CD4-positive, CD25-positive, alpha-beta regulatory T cell (primary cell): ENCODE measurements at regions not wholly inside any gene's neighbourhood (a gene's known extent, or its start where the extent isn't known, plus 50 kb on each side); places are given as distances from the start of the nearest gene placed in this dataset.

Source experiments
- ATAC-seq, 2 donors: fragments of 150-1000 bp; cut with Tn5 transposase; one replicate each; pipeline ENCODE4 v1.10.0; 2021; ENCODE audit warnings: low read depth in 2 of 2, moderate number of reproducible peaks in 2 of 2, moderate library complexity in 1 of 2
- DNase-seq, 3 donors: peaks; one replicate each; pipeline versions ENCODE4 v3.0.0 to v3.0.0-alpha.2; 2012 to 2022; ENCODE audit warnings: mixed read lengths in 1 of 3
- H3K27ac ChIP-seq: one replicate; pipeline ENCODE4 v1.7.0; 2013; ENCODE audit warnings: mild to moderate bottlenecking, low read length; ENCODE audit not compliant: insufficient read depth, poor library complexity, severe bottlenecking
- H3K27me3 ChIP-seq: one replicate; pipeline ENCODE4 v1.7.0; 2013; ENCODE audit warnings: low read length; ENCODE audit not compliant: control insufficient read depth, insufficient read depth
- H3K36me3 ChIP-seq: one replicate; pipeline ENCODE4 v1.7.0; 2013; ENCODE audit warnings: mild to moderate bottlenecking, low read length, moderate library complexity; ENCODE audit not compliant: control insufficient read depth, insufficient read depth
- H3K4me1 ChIP-seq: 2 replicates; pipeline ENCODE4 v1.7.0; 2013; ENCODE audit warnings: mild to moderate bottlenecking, low read length; ENCODE audit not compliant: insufficient read depth, control insufficient read depth, poor library complexity, severe bottlenecking
- H3K4me3 ChIP-seq: one replicate; pipeline ENCODE4 v1.7.0; 2013; ENCODE audit warnings: low read depth, mild to moderate bottlenecking, low read length, moderate library complexity
- H3K9me3 ChIP-seq, 2 experiments: 1 replicate in 1 of 2; 2 replicates in 1 of 2; pipeline ENCODE4 v1.7.0; 2013; ENCODE audit warnings: low read length in 2 of 2, mild to moderate bottlenecking in 1 of 2, moderate library complexity in 1 of 2; ENCODE audit not compliant: control insufficient read depth in 2 of 2
- H3K27ac Mint-ChIP-seq, 3 donors: one replicate each; pipeline ENCODE4 v1.8.0; 2020 to 2022; ENCODE audit warnings: mild to moderate bottlenecking in 3 of 3, mixed read lengths in 3 of 3, moderate library complexity in 2 of 3
- H3K27me3 Mint-ChIP-seq: one replicate; pipeline ENCODE4 v1.8.0; 2022; ENCODE audit warnings: mild to moderate bottlenecking, mixed read lengths
- H3K36me3 Mint-ChIP-seq: one replicate; pipeline ENCODE4 v1.8.0; 2020; ENCODE audit warnings: mixed read lengths
- H3K4me1 Mint-ChIP-seq, 4 donors: one replicate each; pipeline ENCODE4 v1.8.0; 2020 to 2022; ENCODE audit warnings: mixed read lengths in 4 of 4, mild to moderate bottlenecking in 1 of 4
- H3K4me3 Mint-ChIP-seq, 4 donors: one replicate each; pipeline ENCODE4 v1.8.0; 2020 to 2022; ENCODE audit warnings: mild to moderate bottlenecking in 4 of 4, mixed read lengths in 4 of 4, moderate library complexity in 3 of 4
- H3K9me3 Mint-ChIP-seq, 7 donors: one replicate each; pipeline ENCODE4 v1.8.0; 2020 to 2022; ENCODE audit warnings: mixed read lengths in 7 of 7, mild to moderate bottlenecking in 3 of 7, moderate library complexity in 2 of 7

DNA sequence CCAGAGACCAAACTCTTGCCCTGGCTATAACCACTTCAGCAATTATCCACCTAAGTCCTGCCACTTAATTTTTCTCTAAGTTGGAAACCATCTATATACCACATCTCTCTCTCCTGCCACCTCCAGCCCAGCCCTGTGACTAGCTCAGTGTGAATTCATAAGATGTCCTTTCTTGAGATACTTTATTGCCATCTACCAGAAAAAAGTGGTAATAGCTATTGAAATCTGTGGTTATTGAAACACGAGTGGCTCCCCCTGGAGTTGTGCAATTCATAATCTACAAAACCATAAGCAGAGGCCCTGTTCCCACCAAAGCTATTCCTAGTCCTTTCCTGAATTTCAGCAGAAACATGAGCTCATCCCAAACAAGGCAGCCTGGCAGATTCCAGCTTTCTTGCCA is 324.0 kb downstream of the TXNL1 start:
- no peak for DNase-seq
- Histone ChIP-seq H3K9me3 (no peaks in the 10 kb centered on the region), H3K4me3 (no peak overlapping the region)

DNA sequence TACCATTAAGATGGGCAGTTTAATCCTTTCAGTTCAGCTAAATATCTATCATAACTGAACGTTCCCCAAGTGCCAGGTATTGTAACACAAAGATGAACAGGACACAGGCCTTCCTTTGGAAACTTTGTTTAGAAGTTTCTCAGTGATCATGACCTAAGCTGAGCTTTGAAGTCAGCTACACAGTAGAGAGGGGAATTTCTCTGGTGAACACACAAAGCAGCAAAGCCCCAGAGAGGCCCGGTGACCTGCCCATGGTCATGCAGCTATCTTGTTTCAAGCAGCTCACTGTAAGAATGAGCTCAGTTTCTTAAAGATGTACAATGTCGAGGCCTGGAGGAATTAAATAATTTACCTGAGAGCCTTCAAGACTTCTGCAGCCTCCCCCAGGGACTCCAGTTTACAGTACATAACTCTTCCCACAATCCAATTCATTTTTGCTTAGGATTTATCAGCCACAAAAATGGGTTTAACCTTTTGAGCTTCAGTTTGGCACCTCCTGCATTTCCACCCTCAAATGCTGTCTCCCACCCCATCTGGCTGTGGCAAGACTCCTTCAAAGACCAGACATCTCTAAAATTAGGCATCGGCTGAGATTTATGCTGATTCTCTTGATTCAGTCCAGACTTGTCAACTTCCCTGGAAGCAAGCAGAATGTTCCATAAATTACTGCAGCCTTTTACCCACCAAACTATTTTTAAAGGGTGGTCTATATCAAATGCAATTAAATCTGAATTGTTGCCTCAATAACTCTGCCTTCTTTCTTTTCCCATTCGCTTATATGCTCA is 325.6 kb downstream of the TXNL1 start:
- Histone ChIP-seq H3K27ac (no peak overlapping the region), H3K27me3 (no peaks in the 10 kb centered on the region), H3K9me3 (no peaks in the 10 kb centered on the region), H3K36me3 (no peaks in the 10 kb centered on the region), H3K4me3 (no peak overlapping the region), H3K4me1 (no peaks in the 10 kb centered on the region)
- Mint-ChIP-seq H3K9me3 (peaks cover 0 to 2% (median 0%) of the 10 kb centered on the region in 7 donors), H3K27ac (no peak overlapping the region), H3K4me1 (no peaks in the 10 kb centered on the region), H3K36me3 (no peaks in the 10 kb centered on the region), H3K27me3 (no peaks in the 10 kb centered on the region), H3K4me3 (no peak overlapping the region)
- no peak for ATAC-seq
- no peak for DNase-seq

More for the DNA sequence above, 324.0 kb downstream of the TXNL1 start:
- no peaks in the 10 kb centered on the region for H3K4me1 ChIP-seq
- Mint-ChIP-seq H3K27ac (peak overlapping the region in 1 of 3 donors; percentile 76), H3K4me3 (no peak overlapping the region), H3K4me1 (no peaks in the 10 kb centered on the region), H3K9me3 (peaks cover 0 to 3% (median 2%) of the 10 kb centered on the region in 7 donors), H3K27me3 (no peaks in the 10 kb centered on the region), H3K36me3 (no peaks in the 10 kb centered on the region)
- H3K27me3 ChIP-seq = no peaks in the 10 kb centered on the region
- no peak overlapping the region for H3K27ac ChIP-seq
- no peak for ATAC-seq
- H3K36me3 ChIP-seq = no peaks in the 10 kb centered on the region

DNA sequence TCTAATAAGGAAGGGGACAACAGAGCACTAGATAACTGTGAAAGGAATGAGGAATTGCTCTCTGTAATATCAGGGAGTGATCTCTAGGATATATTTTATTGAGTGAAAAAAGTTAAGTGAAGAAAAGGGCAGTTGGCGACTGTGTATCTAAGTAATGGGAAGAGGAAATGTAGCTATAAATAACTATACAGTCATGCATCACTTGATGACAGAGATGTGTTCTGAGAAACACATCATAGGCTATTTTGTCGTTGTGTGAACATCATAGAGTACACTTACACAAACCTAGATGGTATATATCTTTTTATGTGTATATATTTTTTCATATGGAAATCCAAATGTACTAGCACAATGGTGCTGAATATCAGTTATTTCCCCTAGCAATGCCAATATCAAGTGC is 329.3 kb downstream of the TXNL1 start:
- no peaks in the 10 kb centered on the region for H3K27me3 Mint-ChIP-seq
- Histone ChIP-seq H3K36me3 (no peaks in the 10 kb centered on the region), H3K4me3 (no peak overlapping the region), H3K27me3 (no peaks in the 10 kb centered on the region), H3K4me1 (no peaks in the 10 kb centered on the region), H3K27ac (no peak overlapping the region), H3K9me3 (no peaks in the 10 kb centered on the region)
- no peak overlapping the region for H3K4me3 Mint-ChIP-seq
- peaks cover 0 to 4% (median 0%) of the 10 kb centered on the region in 7 donors for H3K9me3 Mint-ChIP-seq
- no peak overlapping the region for H3K27ac Mint-ChIP-seq
- no peaks in the 10 kb centered on the region for H3K4me1 Mint-ChIP-seq
- DNase-seq (no peak), ATAC-seq (no peak)
- H3K36me3 Mint-ChIP-seq = no peaks in the 10 kb centered on the region

DNA sequence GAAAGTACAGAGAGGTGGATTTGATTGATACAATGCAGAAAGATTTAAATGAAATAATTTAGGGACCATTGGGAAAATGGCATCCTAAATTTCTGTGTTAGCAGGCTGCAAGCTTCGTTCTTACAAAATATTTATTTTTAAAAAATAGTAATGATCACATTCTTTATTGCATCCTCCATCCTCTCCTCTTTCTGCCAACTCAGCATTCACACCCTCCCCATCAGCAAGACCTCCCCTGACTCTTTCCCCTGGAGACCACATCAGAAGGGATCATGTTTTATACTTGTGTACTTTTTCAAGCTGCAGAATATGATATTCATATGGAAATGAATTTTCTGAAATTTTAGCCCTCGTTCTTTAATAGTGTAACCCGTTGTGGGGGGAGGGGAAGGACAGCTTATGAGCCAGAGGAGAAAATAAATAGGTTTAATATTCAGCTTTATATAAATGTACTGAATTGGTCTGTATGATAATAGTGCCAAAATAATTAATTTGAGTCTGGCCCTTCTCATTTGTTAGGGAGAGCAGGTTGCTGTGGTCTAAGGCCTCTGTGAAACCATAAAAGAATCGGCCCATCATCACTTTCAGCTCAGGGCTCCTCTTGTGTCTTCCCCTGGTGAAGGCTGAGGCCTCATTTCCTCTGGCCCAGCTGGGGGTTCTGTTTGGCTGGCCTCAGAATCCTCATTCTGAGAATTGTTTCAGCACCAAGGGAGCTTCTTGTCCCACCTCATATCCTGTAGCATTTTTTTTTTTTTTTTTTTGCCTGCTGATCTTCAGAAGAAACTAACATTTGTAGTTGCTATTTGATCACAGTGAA is 330.8 kb downstream of the TXNL1 start:
- Mint-ChIP-seq H3K4me1 (peaks cover 0 to under 1% (median 0%) of the 10 kb centered on the region in 4 donors), H3K36me3 (no peaks in the 10 kb centered on the region), H3K9me3 (peaks cover 0 to 4% (median 2%) of the 10 kb centered on the region in 7 donors), H3K4me3 (no peak overlapping the region), H3K27me3 (no peaks in the 10 kb centered on the region), H3K27ac (no peak overlapping the region)
- no peaks in the 10 kb centered on the region for H3K4me1 ChIP-seq
- no peaks in the 10 kb centered on the region for H3K9me3 ChIP-seq
- ATAC-seq (no peak), DNase-seq (no peak)
- no peak overlapping the region for H3K4me3 ChIP-seq
- no peaks in the 10 kb centered on the region for H3K27me3 ChIP-seq
- H3K36me3 ChIP-seq = no peaks in the 10 kb centered on the region
- H3K27ac ChIP-seq = no peak overlapping the region

DNA sequence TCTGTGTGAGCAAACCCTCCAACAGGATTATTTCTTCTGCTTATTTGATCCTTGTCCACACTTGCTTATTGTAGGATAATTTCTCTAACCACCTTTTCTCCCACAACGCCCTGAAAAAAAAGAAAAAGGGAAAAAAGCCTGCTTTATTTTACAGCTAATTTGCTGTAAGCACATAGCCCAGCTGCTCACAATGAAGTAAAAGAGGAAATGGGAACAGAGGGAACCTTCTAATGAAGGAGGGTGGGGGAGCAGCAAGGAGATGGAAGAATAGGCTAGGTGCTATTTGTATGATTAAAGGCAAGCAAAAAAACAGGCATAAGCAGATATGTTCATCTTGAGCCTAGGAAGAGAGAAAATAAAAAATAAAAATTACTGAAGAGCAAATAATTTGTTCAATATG is 331.6 kb downstream of the TXNL1 start:
- no peak for DNase-seq
- no peaks in the 10 kb centered on the region for H3K27me3 ChIP-seq
- no peaks in the 10 kb centered on the region for H3K9me3 ChIP-seq
- Mint-ChIP-seq H3K9me3 (peaks cover 0 to 4% (median 2%) of the 10 kb centered on the region in 7 donors), H3K4me3 (no peak overlapping the region), H3K27ac (no peak overlapping the region), H3K27me3 (no peaks in the 10 kb centered on the region), H3K36me3 (no peaks in the 10 kb centered on the region), H3K4me1 (peaks cover 0 to 2% (median 0%) of the 10 kb centered on the region in 4 donors)
- H3K4me3 ChIP-seq = no peak overlapping the region
- no peaks in the 10 kb centered on the region for H3K36me3 ChIP-seq
- H3K27ac ChIP-seq = no peak overlapping the region
- no peaks in the 10 kb centered on the region for H3K4me1 ChIP-seq
- no peak for ATAC-seq

DNA sequence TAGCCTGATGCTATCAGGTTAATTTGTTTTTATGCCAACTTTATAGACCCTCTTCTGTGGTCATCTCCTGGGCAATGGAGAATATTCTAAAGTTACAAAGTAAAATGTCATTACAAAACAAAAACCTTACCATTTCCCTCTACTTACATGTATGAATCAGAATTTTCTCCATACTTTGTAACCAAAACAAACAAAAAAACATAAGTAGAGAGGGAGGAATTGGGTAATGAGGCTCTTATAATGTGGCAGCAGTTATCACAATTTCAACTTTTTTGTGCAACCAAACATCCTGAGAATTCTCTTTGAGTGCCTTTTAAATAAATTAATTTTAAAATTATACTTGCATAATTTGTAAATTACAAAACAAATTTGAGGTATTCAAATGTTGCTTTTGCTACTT is 332.8 kb downstream of the TXNL1 start:
- Histone ChIP-seq H3K4me1 (no peaks in the 10 kb centered on the region), H3K27me3 (no peaks in the 10 kb centered on the region), H3K36me3 (no peaks in the 10 kb centered on the region), H3K4me3 (no peak overlapping the region), H3K27ac (no peak overlapping the region), H3K9me3 (no peaks in the 10 kb centered on the region)
- ATAC-seq (no peak), DNase-seq (no peak)
- H3K4me1 Mint-ChIP-seq = peaks cover 0 to 2% (median 0%) of the 10 kb centered on the region in 4 donors
- H3K27me3 Mint-ChIP-seq = no peaks in the 10 kb centered on the region
- H3K36me3 Mint-ChIP-seq = no peaks in the 10 kb centered on the region
- no peak overlapping the region for H3K27ac Mint-ChIP-seq
- no peak overlapping the region for H3K4me3 Mint-ChIP-seq
- H3K9me3 Mint-ChIP-seq = peaks cover 0 to 2% (median 2%) of the 10 kb centered on the region in 7 donors

DNA sequence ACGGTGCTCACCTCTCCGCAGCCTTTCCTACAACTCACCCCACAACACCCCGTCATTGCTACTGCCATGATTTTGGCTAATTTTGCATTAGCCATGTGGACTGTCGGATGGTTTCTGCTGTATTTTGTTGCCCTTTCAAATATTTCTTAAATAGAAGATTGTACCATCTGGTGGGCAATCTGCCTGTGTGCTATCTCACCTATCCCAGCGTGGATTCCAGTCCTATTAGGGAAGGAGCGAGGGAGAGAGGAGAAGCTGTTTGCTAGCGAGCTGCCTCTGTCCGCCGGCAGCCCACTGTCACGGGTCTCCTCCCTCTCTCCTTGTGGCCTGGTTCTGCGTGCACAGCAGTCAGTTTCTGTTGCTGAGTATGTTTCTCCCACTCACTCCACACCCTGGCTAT is 336.2 kb downstream of the TXNL1 start:
- no peaks in the 10 kb centered on the region for H3K27me3 Mint-ChIP-seq
- ATAC-seq = no peak
- no peak overlapping the region for H3K4me3 Mint-ChIP-seq
- no peak overlapping the region for H3K27ac Mint-ChIP-seq
- no peak overlapping the region for H3K4me3 ChIP-seq
- no peak overlapping the region for H3K27ac ChIP-seq
- H3K27me3 ChIP-seq = no peaks in the 10 kb centered on the region
- no peak for DNase-seq
- H3K36me3 Mint-ChIP-seq = no peaks in the 10 kb centered on the region
- H3K9me3 ChIP-seq = no peaks in the 10 kb centered on the region
- H3K9me3 Mint-ChIP-seq = peaks cover 0 to 4% (median 2%) of the 10 kb centered on the region in 7 donors
- H3K4me1 ChIP-seq = no peaks in the 10 kb centered on the region
- H3K4me1 Mint-ChIP-seq = peaks cover 0 to 2% (median 0%) of the 10 kb centered on the region in 4 donors
- no peaks in the 10 kb centered on the region for H3K36me3 ChIP-seq
